WTC11 (cell line): ENCODE measurements at regions not wholly inside any gene's neighbourhood (a gene's known extent, or its start where the extent isn't known, plus 50 kb on each side); places are given as distances from the start of the nearest gene placed in this dataset.

ENCODE experiments used
- ARID4B ChIP-seq: sonication (generic); formaldehyde crosslinking; IDR thresholded peaks from 2 replicates; pipeline ENCODE4 v1.8.0; 2023; ENCODE audit warnings: missing genetic modification reagents, mild to moderate bottlenecking, borderline replicate concordance
- ATF6 ChIP-seq: sonication (generic); formaldehyde crosslinking; IDR thresholded peaks from 2 replicates; pipeline ENCODE4 v1.8.1; 2023; ENCODE audit warnings: mild to moderate bottlenecking, missing genetic modification reagents
- CREB1 ChIP-seq: sonication (generic); formaldehyde crosslinking; IDR thresholded peaks from 2 replicates; pipeline ENCODE4 v1.8.0; 2023; ENCODE audit warnings: mild to moderate bottlenecking, missing genetic modification reagents
- CTCF ChIP-seq: fragments of 200-600 bp; IDR thresholded peaks from 2 replicates; pipeline ENCODE4 v1.8.0; 2022; ENCODE audit warnings: antibody characterized with exemption
- ETV6 ChIP-seq: sonication (generic); formaldehyde crosslinking; IDR thresholded peaks from 2 replicates; pipeline ENCODE4 v1.8.1; 2022; ENCODE audit warnings: mild to moderate bottlenecking, missing genetic modification reagents
- FOXP4 ChIP-seq: sonication (generic); formaldehyde crosslinking; IDR thresholded peaks from 2 replicates; pipeline ENCODE4 v1.8.0; 2022; ENCODE audit warnings: mild to moderate bottlenecking, missing genetic modification reagents
- JUN ChIP-seq: sonication (generic); formaldehyde crosslinking; IDR thresholded peaks from 2 replicates; pipeline ENCODE4 v1.8.0; 2023; ENCODE audit warnings: mild to moderate bottlenecking, missing genetic modification reagents
- SMAD4 ChIP-seq: sonication (generic); formaldehyde crosslinking; IDR thresholded peaks from 2 replicates; pipeline ENCODE4 v1.8.0; 2022; ENCODE audit warnings: mild to moderate bottlenecking, missing genetic modification reagents
- STAT6 ChIP-seq: sonication (generic); formaldehyde crosslinking; conservative IDR thresholded peaks from 2 replicates; pipeline ENCODE4 v1.8.1; 2023; ENCODE audit warnings: mild to moderate bottlenecking, low read depth, missing genetic modification reagents, moderate library complexity
- TCF7 ChIP-seq: sonication (generic); formaldehyde crosslinking; IDR thresholded peaks from 2 replicates; pipeline ENCODE4 v1.8.0; 2022; ENCODE audit warnings: mild to moderate bottlenecking, low read depth, missing genetic modification reagents, moderate library complexity
- TEAD4 ChIP-seq: sonication (generic); formaldehyde crosslinking; IDR thresholded peaks from 2 replicates; pipeline ENCODE4 v1.8.0; 2022; ENCODE audit warnings: mild to moderate bottlenecking, missing genetic modification reagents
- ZBTB21 ChIP-seq: sonication (generic); formaldehyde crosslinking; IDR thresholded peaks from 2 replicates; pipeline ENCODE4 v1.8.1; 2023; ENCODE audit warnings: mild to moderate bottlenecking, missing genetic modification reagents, borderline replicate concordance

GRCh38 chr4:181158971-181159370, 1084.2 kb upstream of the TENM3 start:
- no peak for TF ChIP-seq CTCF
- TF ChIP-seq SMAD4 = no peak
- TF ChIP-seq ARID4B (CRISPR knock-in tag) = no peak
- TF ChIP-seq STAT6 (CRISPR knock-in tag) = no peak
- TF ChIP-seq ETV6 (CRISPR knock-in tag) = no peak
- TF ChIP-seq FOXP4 (CRISPR knock-in tag) = no peak
- TF ChIP-seq JUN (CRISPR knock-in tag) = no peak
- no peak for TF ChIP-seq CREB1 (CRISPR knock-in tag)
- TF ChIP-seq TEAD4 (CRISPR knock-in tag) = no peak
- no peak for TF ChIP-seq ATF6
- no peak for TF ChIP-seq ZBTB21
- no peak for TF ChIP-seq TCF7 (CRISPR knock-in tag)
